Nephron (organoid): ENCODE measurements at regions not wholly inside any gene's neighbourhood (a gene's known extent, or its start where the extent isn't known, plus 50 kb on each side); places are given as distances from the start of the nearest gene placed in this dataset.
"Not testable (repeated sequence)": the region's sequence is repeated elsewhere in the genome, so short reads cannot be mapped to it uniquely, and the experiment has no call there.

ENCODE experiments used
- H3K27ac Mint-ChIP-seq, 3 experiments: 2 replicates each; pipeline ENCODE4 v1.8.0; 2020; ENCODE audit warnings: mixed read lengths in 3 of 3, mild to moderate bottlenecking in 2 of 3, moderate library complexity in 1 of 3
- H3K27me3 Mint-ChIP-seq: 2 replicates; pipeline ENCODE4 v1.8.0; 2021; ENCODE audit warnings: low read depth, mild to moderate bottlenecking, moderate library complexity, mixed read lengths
- H3K36me3 Mint-ChIP-seq: 2 replicates; pipeline ENCODE4 v1.8.0; 2020; ENCODE audit warnings: low read depth, mixed read lengths
- H3K4me1 Mint-ChIP-seq: 2 replicates; pipeline ENCODE4 v1.8.0; 2020; ENCODE audit warnings: mixed read lengths
- H3K4me3 Mint-ChIP-seq, 3 experiments: 2 replicates each; pipeline ENCODE4 v1.8.0; 2020; ENCODE audit warnings: mild to moderate bottlenecking in 3 of 3, mixed read lengths in 3 of 3, moderate library complexity in 2 of 3
- H3K9me3 Mint-ChIP-seq: 2 replicates; pipeline ENCODE4 v1.8.0; 2020; ENCODE audit warnings: mixed read lengths
- TF ChIP-seq, protein P1 (sequence below), 3 experiments: fragments of 200-600 bp; sonication (generic); IDR thresholded peaks; one replicate each; pipeline ENCODE4 v1.5.0; 2021; ENCODE audit warnings: antibody characterized with exemption in 3 of 3; ENCODE audit not compliant: unreplicated experiment in 3 of 3

DNA sequence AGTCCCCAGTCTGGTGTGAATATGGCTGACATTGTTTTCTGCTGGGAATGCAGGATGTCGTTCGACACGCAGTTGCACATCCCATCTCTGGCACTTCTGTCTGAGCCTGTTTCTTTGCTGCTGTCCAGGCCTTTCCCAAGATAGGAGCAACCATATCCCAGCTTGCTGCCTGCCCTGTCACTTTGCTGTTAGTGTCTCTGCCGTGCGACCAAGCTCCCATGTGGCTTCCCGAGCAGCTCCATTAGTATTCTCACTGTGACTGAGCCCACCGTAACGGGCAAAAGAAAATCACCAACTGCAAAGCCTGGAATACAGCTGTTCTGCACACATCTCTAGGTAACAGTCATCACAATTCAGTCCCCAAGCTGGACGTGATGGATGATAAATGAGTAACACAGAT is 66.0 kb upstream of the CPSF6 start:
- H3K36me3 Mint-ChIP-seq: peaks cover 3% of the 10 kb centered on the region

GRCh38 chr12:69179786-69180185 is 59.6 kb upstream of the CPSF6 start:
- H3K4me3 Mint-ChIP-seq: no peak overlapping the region
- peaks cover 3% of the 10 kb centered on the region for H3K36me3 Mint-ChIP-seq
- TF ChIP-seq, protein P1, sequence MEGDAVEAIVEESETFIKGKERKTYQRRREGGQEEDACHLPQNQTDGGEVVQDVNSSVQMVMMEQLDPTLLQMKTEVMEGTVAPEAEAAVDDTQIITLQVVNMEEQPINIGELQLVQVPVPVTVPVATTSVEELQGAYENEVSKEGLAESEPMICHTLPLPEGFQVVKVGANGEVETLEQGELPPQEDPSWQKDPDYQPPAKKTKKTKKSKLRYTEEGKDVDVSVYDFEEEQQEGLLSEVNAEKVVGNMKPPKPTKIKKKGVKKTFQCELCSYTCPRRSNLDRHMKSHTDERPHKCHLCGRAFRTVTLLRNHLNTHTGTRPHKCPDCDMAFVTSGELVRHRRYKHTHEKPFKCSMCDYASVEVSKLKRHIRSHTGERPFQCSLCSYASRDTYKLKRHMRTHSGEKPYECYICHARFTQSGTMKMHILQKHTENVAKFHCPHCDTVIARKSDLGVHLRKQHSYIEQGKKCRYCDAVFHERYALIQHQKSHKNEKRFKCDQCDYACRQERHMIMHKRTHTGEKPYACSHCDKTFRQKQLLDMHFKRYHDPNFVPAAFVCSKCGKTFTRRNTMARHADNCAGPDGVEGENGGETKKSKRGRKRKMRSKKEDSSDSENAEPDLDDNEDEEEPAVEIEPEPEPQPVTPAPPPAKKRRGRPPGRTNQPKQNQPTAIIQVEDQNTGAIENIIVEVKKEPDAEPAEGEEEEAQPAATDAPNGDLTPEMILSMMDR (IDR thresholded peaks at IDR 0.05; ENCODE audit: unreplicated experiment in 3 of 3): no peak
- H3K4me1 Mint-ChIP-seq: no peaks in the 10 kb centered on the region
- H3K27ac Mint-ChIP-seq: no peak overlapping the region
- no peaks in the 10 kb centered on the region for H3K27me3 Mint-ChIP-seq
- peaks cover 23% of the 10 kb centered on the region for H3K9me3 Mint-ChIP-seq

More for the DNA sequence above, 66.0 kb upstream of the CPSF6 start:
- TF ChIP-seq, protein P1 (IDR thresholded peaks at IDR 0.05; ENCODE audit: unreplicated experiment in 3 of 3): no peak
- Mint-ChIP-seq H3K4me3 (no peak overlapping the region), H3K27ac (no peak overlapping the region), H3K9me3 (peaks cover 12% of the 10 kb centered on the region), H3K27me3 (peaks cover 3% of the 10 kb centered on the region), H3K4me1 (no peaks in the 10 kb centered on the region)

DNA sequence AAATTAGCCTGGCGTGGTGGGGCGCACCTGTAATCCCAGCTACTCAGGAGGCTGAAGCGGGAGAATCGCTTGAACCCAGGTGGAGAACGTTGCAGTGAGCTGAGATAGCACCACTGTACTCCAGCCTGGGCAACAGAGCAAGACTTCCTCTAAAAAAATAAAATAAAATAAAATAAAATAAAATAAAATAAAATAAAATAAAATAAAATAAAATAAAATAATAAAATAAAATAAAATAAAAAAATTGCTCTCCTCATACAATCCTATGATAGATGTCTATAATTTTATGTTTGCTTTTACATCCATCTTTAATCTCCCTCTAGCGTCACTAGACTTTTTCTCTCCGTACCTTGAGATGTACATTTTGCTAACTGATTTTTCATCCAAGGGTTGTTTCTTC is 51.8 kb upstream of the CPSF6 start:
- not testable (repeated sequence) for H3K27me3 Mint-ChIP-seq, H3K27ac Mint-ChIP-seq, H3K4me3 Mint-ChIP-seq, H3K4me1 Mint-ChIP-seq
- Mint-ChIP-seq H3K36me3 (peaks cover 11% of the 10 kb centered on the region), H3K9me3 (peaks cover 30% of the 10 kb centered on the region)

- Mint-ChIP-seq H3K36me3 (peaks cover 11% of the 10 kb centered on the region), H3K4me1 (no peaks in the 10 kb centered on the region), H3K9me3 (peaks cover 28% of the 10 kb centered on the region), H3K4me3 (no peak overlapping the region), H3K27ac (no peak overlapping the region), H3K27me3 (no peaks in the 10 kb centered on the region)
- TF ChIP-seq, protein P1 (IDR thresholded peaks at IDR 0.05; ENCODE audit: unreplicated experiment in 3 of 3): no peak
Measured at GRCh38 chr12:69189378-69189978, 49.9 kb upstream of the CPSF6 start.
